Stomach (tissue), 4 donors: ENCODE measurements at regions not wholly inside any gene's neighbourhood (a gene's known extent, or its start where the extent isn't known, plus 50 kb on each side); places are given as distances from the start of the nearest gene placed in this dataset.

ENCODE experiments used
- EP300 ChIP-seq: sonication (generic); formaldehyde crosslinking; IDR thresholded peaks from one replicate; pipeline ENCODE4 v1.6.1; 2017; ENCODE audit warnings: antibody characterized with exemption
- POLR2A ChIP-seq, 4 donors: fragments of 450-650 bp; IDR thresholded peaks; one replicate each; pipeline ENCODE4 v1.6.1; 2016; ENCODE audit warnings: antibody characterized with exemption in 4 of 4, control low read depth in 2 of 4, mild to moderate bottlenecking in 1 of 4, moderate library complexity in 1 of 4

GRCh38 chr13:73988461-73988860 is 145.7 kb downstream of the KLF12 start:
- TF ChIP-seq EP300 (no peak), POLR2A (IDR thresholded peaks at IDR 0.05) (no peak)
